ENCODE measurements at regions not wholly inside any gene's neighbourhood (a gene's known extent, or its start where the extent isn't known, plus 50 kb on each side); places are given as distances from the start of the nearest gene placed in this dataset.
"Not testable (repeated sequence)": the region's sequence is repeated elsewhere in the genome, so short reads cannot be mapped to it uniquely, and the experiment has no call there.

DNA sequence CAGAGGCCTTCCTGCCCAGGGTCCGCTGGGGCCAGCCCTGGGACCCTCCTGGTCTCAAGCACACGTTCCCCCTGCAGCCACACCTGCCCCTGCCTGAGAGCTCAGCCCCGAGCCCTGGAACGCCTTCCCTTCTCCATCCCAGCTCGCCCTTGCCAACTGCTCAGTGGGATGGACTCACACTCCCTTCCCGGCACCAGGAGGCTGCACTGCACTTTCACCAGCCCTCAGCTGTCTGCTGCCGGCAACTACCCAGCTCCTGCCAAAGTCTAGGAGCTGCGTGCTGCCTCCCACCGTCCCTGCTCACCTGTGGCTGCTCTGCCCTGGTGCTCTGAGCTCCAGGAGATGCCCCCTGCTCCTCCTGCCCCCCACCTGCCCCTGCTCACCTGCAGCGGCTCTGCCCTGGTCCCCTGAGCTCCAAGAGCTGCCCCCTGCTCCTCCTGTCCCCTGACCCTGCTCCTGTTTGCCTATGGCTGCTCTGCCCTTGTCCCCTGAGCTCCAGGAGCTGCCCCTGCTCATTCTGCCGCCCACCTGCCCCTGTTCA lies 246.4 kb downstream of the TMEM121 start:
- TF ChIP-seq, protein P1, sequence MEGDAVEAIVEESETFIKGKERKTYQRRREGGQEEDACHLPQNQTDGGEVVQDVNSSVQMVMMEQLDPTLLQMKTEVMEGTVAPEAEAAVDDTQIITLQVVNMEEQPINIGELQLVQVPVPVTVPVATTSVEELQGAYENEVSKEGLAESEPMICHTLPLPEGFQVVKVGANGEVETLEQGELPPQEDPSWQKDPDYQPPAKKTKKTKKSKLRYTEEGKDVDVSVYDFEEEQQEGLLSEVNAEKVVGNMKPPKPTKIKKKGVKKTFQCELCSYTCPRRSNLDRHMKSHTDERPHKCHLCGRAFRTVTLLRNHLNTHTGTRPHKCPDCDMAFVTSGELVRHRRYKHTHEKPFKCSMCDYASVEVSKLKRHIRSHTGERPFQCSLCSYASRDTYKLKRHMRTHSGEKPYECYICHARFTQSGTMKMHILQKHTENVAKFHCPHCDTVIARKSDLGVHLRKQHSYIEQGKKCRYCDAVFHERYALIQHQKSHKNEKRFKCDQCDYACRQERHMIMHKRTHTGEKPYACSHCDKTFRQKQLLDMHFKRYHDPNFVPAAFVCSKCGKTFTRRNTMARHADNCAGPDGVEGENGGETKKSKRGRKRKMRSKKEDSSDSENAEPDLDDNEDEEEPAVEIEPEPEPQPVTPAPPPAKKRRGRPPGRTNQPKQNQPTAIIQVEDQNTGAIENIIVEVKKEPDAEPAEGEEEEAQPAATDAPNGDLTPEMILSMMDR (IDR thresholded peaks at IDR 0.05), result not testable (repeated sequence)
- TF ChIP-seq POLR2AphosphoS5 (IDR thresholded peaks at IDR 0.05); POLR2A (IDR thresholded peaks at IDR 0.05); EP300 (IDR thresholded peaks at IDR 0.05; ENCODE audit: low read depth): not testable (repeated sequence)
